ENCODE measurements at regions not wholly inside any gene's neighbourhood (a gene's known extent, or its start where the extent isn't known, plus 50 kb on each side); places are given as distances from the start of the nearest gene placed in this dataset.
A peak's percentile ranks its signal among the peaks of the same experiment; 100 is the strongest.

- DNase-seq (ENCODE audit: low spot score) = no peak
Measured at GRCh38 chr2:8622199-8622911, 59.5 kb upstream of the ID2 start.

- no peak for DNase-seq (ENCODE audit: low spot score)
Measured at GRCh38 chr2:8622924-8623465, 58.9 kb upstream of the ID2 start.

GRCh38 chr2:8623576-8623957 is 58.3 kb upstream of the ID2 start:
- DNase-seq (ENCODE audit: low spot score) = no peak

- DNase-seq (ENCODE audit: low spot score) = no peak
Measured at GRCh38 chr2:8623958-8624591, 57.8 kb upstream of the ID2 start.

- DNase-seq (ENCODE audit: low spot score) = no peak
Measured at GRCh38 chr2:8624855-8625398, 56.9 kb upstream of the ID2 start.

GRCh38 chr2:8625399-8626300 is 56.2 kb upstream of the ID2 start:
- DNase-seq (ENCODE audit: low spot score) = no peak

- DNase-seq (ENCODE audit: low spot score) = no peak
Measured at GRCh38 chr2:8626572-8626971, 55.3 kb upstream of the ID2 start.

GRCh38 chr2:8627019-8627691 is 54.7 kb upstream of the ID2 start:
- no peak for DNase-seq (ENCODE audit: low spot score)

- DNase-seq (ENCODE audit: low spot score) = peak; percentile 20
Measured at GRCh38 chr2:8627692-8628085, 54.2 kb upstream of the ID2 start.

GRCh38 chr2:8628179-8628865 is 53.5 kb upstream of the ID2 start:
- DNase-seq (ENCODE audit: low spot score) = no peak

GRCh38 chr2:8628866-8629209 is 53.0 kb upstream of the ID2 start:
- DNase-seq (ENCODE audit: low spot score) = no peak

GRCh38 chr2:8629402-8629801 is 52.5 kb upstream of the ID2 start:
- no peak for DNase-seq (ENCODE audit: low spot score)

GRCh38 chr2:8630676-8631464 is 51.0 kb upstream of the ID2 start:
- DNase-seq (ENCODE audit: low spot score) = no peak

GRCh38 chr2:8631465-8632005 is 50.3 kb upstream of the ID2 start:
- no peak for DNase-seq (ENCODE audit: low spot score)

Data from putamen (tissue), 1 donor.